ENCODE measurements at regions not wholly inside any gene's neighbourhood (a gene's known extent, or its start where the extent isn't known, plus 50 kb on each side); places are given as distances from the start of the nearest gene placed in this dataset.

DNA sequence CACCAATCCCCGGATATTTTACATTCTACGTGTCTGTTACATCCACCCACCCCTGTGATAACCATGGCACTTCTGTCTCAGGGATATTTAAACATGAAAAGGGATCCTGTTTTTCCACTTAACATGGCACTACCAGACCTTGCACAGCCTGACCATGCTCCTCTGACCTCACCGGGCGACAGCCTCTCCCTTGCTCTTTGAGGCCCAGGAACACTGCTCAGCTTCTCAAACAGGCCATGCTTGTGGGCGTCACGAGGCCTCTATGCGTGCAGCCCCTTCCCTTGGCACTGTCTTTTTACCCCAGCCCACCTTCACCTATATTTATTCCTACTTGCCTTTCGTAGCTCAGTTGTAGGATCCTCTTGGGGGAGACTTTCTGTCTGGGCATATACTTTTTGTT is 385.6 kb downstream of the UQCRFS1 start:
- H3K4me3 ChIP-seq (replicated peaks in 1 of 2; ENCODE audit: low read depth in 2 of 2, low read length in 2 of 2) = no peak overlapping the region
- TF ChIP-seq, protein P1, sequence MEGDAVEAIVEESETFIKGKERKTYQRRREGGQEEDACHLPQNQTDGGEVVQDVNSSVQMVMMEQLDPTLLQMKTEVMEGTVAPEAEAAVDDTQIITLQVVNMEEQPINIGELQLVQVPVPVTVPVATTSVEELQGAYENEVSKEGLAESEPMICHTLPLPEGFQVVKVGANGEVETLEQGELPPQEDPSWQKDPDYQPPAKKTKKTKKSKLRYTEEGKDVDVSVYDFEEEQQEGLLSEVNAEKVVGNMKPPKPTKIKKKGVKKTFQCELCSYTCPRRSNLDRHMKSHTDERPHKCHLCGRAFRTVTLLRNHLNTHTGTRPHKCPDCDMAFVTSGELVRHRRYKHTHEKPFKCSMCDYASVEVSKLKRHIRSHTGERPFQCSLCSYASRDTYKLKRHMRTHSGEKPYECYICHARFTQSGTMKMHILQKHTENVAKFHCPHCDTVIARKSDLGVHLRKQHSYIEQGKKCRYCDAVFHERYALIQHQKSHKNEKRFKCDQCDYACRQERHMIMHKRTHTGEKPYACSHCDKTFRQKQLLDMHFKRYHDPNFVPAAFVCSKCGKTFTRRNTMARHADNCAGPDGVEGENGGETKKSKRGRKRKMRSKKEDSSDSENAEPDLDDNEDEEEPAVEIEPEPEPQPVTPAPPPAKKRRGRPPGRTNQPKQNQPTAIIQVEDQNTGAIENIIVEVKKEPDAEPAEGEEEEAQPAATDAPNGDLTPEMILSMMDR (IDR thresholded peaks at IDR 0.05; ENCODE audit: low read depth, low read length) = no peak
- DNase-seq (ENCODE audit: low read depth in 2 of 2) = no peak

- TF ChIP-seq, protein P1 (IDR thresholded peaks at IDR 0.05; ENCODE audit: low read depth, low read length) = no peak
- no peak for DNase-seq (ENCODE audit: low read depth in 2 of 2)
- H3K4me3 ChIP-seq (replicated peaks in 1 of 2; ENCODE audit: low read depth in 2 of 2, low read length in 2 of 2) = no peak overlapping the region
Measured at GRCh38 chr19:28823338-28823961, 389.5 kb downstream of the UQCRFS1 start.

- no peak for DNase-seq (ENCODE audit: low read depth in 2 of 2)
- TF ChIP-seq, protein P1 (IDR thresholded peaks at IDR 0.05; ENCODE audit: low read depth, low read length) = no peak
- no peak overlapping the region for H3K4me3 ChIP-seq (replicated peaks in 1 of 2; ENCODE audit: low read depth in 2 of 2, low read length in 2 of 2)
Measured at GRCh38 chr19:28820289-28820688, 392.7 kb downstream of the UQCRFS1 start.

GRCh38 chr19:28815257-28815656 is 397.7 kb downstream of the UQCRFS1 start:
- TF ChIP-seq, protein P1 (IDR thresholded peaks at IDR 0.05; ENCODE audit: low read depth, low read length) = no peak
- no peak overlapping the region for H3K4me3 ChIP-seq (replicated peaks in 1 of 2; ENCODE audit: low read depth in 2 of 2, low read length in 2 of 2)
- no peak for DNase-seq (ENCODE audit: low read depth in 2 of 2)

DNA sequence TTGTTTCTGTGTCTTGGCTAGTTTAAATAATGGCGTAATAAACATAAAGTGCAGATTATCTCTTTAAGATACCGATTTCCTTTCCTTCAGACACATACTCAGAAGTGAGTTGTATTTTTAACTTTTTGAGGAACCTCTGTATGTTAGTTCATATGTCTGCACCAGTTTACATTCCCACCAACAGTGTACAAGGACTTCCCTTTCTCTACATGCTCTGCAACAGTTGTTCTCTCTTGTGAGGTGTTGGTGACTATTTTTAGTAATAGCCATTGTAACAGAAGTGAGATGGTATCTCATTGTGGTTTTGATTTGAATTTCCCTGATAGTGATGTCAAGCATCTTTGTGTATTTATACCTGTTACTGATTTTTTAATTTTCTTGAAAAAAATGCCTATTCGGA is 418.6 kb downstream of the UQCRFS1 start:
- TF ChIP-seq, protein P1 (IDR thresholded peaks at IDR 0.05; ENCODE audit: low read depth, low read length) = no peak
- no peak overlapping the region for H3K4me3 ChIP-seq (replicated peaks in 1 of 2; ENCODE audit: low read depth in 2 of 2, low read length in 2 of 2)
- no peak for DNase-seq (ENCODE audit: low read depth in 2 of 2)

- TF ChIP-seq, protein P1 (IDR thresholded peaks at IDR 0.05; ENCODE audit: low read depth, low read length) = no peak
- no peak overlapping the region for H3K4me3 ChIP-seq (replicated peaks in 1 of 2; ENCODE audit: low read depth in 2 of 2, low read length in 2 of 2)
- DNase-seq (ENCODE audit: low read depth in 2 of 2) = no peak
Measured at GRCh38 chr19:28793391-28794168, 419.4 kb downstream of the UQCRFS1 start.

Measured in cardiac fibroblast (primary cell).